ENCODE measurements at regions not wholly inside any gene's neighbourhood (a gene's known extent, or its start where the extent isn't known, plus 50 kb on each side); places are given as distances from the start of the nearest gene placed in this dataset.

DNA sequence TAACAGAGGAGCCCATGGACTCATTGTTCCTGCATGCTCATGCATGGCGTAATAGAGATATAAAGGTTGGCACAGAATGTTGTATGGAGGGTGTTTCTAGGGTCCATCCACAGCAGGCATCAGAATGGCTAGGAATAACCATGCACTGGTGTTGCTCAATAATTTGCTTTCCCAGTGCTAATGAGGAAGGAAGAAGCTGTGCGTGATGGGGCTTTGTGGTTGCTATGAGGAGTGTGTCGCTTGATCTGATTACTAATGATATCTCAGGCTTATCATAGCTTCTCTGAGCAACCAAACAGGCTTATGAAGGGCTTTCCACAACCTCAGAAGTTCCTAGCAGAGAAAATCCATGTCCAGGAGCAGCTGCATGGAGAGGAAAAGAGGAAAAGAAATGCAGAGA, 151.3 kb upstream of the TRPC7 start:
- no peak for TF ChIP-seq CTCF (IDR thresholded peaks at IDR 0.05; ENCODE audit: poor library complexity, severe bottlenecking)
- TF ChIP-seq TAF1 (IDR thresholded peaks at IDR 0.05; ENCODE audit: low read depth), result no peak

All from neural cell (in vitro differentiated cells).